ENCODE measurements at regions not wholly inside any gene's neighbourhood (a gene's known extent, or its start where the extent isn't known, plus 50 kb on each side); places are given as distances from the start of the nearest gene placed in this dataset.

DNA sequence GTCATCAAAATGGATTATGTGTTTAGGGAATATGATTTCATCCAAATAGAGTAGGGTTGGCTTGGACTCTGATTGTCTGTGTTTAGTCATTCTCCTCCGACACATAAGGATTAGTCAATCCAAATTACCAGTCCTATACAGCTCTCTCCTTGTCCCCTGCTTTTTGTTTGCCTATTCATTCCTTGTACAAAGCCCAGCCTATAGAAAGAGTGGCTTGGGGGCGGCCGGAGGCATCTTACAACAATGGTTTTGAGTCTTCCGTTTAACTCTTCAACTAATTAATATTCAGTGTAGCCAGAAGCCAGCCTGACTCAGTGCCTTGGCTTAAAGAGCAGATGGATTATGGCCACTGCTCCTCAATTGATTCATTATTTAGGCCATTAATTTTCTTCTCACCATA, 796.6 kb upstream of the POU3F4 start:
- TF ChIP-seq EZH2 (IDR thresholded peaks at IDR 0.05; ENCODE audit: borderline replicate concordance, low read length): no peak
- TF ChIP-seq CTCF (IDR thresholded peaks at IDR 0.05; ENCODE audit: low read length): no peak
